Frontal cortex (tissue), 3 donors: ENCODE measurements at regions not wholly inside any gene's neighbourhood (a gene's known extent, or its start where the extent isn't known, plus 50 kb on each side); places are given as distances from the start of the nearest gene placed in this dataset.
"Not testable (repeated sequence)": the region's sequence is repeated elsewhere in the genome, so short reads cannot be mapped to it uniquely, and the experiment has no call there.

Source experiments
- DNase-seq, 2 donors: peaks; one replicate each; pipeline ENCODE4 v3.0.0; 2012; ENCODE audit warnings: low spot score in 2 of 2
- FAIRE-seq: peaks from 2 replicates; lab custom pipeline; 2012; peaks lifted over from hg19 to GRCh38; lab: Jason Lieb, UNC
- donor health status: control.
- donor health status: control.
- donor health status: control.

DNA sequence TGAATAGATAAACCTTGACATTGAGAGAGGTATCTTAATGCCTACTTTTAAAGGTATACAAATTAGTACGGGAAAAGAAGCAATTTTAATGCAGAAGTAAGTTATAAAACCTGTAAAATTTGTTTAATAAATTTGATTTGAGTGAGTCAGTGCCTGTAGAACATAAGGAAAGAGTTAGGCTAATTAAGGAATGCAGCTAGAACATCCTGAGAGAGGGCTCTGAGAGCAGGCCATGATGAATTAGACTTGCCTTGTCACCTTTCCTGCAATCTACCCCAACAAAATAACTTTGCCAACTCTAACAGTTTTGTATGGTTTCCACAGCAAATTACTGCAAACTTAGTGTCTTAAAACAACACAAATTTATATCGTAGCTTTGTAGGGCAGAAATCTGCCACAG lies 700.8 kb downstream of the RFPL4B start:
- DNase-seq = no peak
- no peak for FAIRE-seq

DNA sequence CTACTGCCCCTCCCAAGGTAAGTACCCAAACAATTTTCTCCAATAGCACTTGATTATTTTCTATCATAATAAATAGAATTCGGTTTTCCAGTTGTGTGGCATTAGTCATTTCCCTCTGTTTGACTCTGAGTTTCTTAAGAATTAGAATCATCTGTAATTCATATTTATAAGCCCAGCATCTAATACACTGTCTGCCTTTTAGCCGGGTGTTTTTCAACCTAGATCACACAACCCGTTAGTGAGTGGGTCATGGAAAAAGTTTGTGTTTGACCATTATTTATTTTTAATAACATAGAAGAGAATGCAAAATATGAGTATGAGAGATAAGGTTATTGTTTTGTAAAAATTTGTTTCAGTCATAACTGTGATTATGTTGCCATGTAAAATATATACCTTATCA lies 701.6 kb downstream of the RFPL4B start:
- no peak for FAIRE-seq
- no peak for DNase-seq

DNA sequence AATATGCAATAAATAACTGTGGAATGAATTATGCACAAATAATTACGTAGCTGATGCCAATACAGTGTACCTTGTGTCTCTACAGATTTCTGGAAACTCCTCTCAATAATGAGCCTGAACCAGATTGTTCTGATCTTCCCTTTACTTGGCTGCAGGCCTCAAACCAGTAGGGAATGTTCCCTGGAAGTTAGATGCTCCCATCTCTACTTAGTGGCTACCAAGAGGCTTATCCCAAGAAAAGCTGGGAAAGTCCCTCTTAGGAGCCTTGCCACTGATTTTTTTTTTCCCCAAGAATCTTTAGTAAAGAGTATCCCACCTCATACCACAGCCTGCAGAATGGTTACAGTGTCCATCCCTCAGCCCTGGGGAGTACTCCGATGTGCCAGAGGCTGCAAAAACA lies 702.1 kb downstream of the RFPL4B start:
- DNase-seq (no peak), FAIRE-seq (no peak)

DNA sequence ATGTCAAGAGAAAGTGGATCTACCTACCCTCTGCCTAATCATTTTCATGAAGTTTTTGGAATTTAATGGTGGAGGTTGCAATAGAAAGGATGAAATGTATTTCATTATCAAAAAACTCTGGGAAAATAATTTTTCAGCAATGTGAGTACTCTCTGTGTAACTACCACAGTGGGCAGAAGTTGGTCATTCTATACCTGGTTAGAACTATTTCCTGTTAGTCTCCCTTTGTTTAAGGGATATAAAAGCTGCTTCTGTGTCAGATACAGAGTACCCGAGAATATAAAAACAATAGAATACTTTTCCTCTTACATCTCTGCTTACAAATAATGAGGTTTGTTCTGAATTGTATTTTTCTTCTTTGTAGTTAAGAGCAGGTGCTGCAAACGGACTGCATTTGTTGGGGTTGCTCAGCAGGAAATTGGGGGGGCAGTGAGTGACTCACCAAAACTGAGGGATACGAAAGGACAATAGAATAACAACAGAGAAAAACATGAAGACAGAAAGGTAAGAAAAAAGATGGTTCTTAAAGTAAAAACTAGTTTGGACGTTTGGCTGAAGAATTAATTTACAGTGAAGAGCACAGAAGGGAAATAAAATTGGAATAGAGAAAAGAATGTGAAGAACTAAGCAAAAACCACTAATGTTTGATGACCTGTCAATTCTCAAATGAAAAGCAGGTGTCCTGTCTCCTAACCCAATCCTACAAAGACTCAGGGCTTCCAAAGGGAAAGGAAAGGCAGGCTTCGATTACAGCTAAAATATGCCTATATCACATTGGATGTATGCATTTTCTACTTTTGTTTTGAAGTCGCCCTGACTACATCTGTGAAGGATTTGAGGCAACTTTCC lies 703.1 kb downstream of the RFPL4B start:
- FAIRE-seq (no peak), DNase-seq (no peak)

DNA sequence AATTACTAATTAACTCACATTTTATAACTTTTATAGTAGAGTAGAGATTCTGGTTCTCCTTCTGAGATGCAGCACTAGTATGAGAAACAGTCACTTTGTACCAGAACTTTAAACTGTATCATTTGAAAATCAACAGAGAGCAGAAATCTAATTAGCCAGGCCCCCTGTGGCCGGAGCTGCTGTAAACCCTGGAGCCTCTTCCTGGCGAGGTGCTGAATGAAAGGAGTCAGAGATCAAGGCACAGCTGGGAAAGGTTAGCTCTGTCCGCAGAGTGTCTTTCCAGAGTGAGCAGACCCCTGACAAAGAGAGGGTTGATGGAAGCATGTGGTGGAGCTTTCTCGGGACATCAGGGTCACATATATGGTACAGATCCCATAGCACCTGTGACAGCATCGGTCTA lies 703.8 kb downstream of the RFPL4B start:
- FAIRE-seq (no peak), DNase-seq (no peak)

DNA sequence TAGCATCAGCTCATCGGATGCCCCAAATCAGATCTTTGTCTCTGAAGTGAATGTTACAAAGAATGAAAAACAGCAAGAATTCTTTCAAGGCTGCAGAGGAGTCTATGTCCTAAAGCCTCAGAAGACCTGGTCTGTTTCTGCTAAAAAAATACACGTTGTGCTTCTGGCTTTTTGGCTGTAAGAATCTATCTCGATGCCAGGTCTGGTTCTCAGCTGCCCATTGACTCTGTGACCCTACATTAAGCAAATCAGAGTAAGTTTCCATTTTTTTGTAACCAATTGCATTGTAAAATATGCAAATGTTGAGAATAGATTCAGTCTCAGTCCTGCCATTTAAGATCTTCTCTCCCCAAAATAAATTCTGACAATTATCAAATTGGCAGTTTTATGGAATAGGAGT lies 705.4 kb downstream of the RFPL4B start:
- no peak for FAIRE-seq
- DNase-seq = no peak

DNA sequence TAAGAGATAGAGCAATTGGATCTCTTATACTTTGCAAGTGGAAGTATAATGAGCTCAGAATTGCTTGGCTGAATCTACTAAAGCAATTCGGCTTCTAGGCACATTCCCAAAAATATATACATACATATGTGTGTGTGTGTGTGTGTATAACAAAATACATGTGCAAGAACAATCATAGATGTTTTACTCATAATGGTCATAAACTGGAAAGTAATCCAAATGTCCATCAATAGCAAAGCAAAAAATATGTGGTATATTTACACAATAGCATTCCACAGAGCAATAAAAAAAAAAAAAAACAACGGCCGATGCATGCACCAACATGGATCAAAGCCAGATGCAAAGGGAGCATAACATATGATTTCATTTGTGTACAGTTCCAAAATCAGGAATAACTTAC lies 707.9 kb downstream of the RFPL4B start:
- DNase-seq (no peak), FAIRE-seq (no peak)

DNA sequence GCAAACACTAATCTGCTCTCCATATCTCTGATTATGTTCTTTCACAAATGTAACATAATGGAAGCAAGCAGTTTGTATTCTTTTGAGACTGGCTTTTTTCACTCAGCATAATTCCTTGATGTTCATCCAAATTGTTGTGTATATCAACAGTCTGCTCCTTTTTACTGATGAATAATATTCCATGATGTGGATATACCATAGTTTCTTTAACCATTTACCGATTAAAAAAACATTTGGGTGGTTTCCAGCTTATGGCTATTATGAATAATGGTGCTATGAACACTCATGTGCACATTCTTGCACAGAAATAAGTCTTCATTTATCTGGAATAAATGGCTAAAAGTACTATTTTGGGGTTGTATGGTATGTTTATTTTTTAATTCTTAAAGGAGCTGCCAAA lies 708.9 kb downstream of the RFPL4B start:
- DNase-seq (no peak), FAIRE-seq (no peak)

DNA sequence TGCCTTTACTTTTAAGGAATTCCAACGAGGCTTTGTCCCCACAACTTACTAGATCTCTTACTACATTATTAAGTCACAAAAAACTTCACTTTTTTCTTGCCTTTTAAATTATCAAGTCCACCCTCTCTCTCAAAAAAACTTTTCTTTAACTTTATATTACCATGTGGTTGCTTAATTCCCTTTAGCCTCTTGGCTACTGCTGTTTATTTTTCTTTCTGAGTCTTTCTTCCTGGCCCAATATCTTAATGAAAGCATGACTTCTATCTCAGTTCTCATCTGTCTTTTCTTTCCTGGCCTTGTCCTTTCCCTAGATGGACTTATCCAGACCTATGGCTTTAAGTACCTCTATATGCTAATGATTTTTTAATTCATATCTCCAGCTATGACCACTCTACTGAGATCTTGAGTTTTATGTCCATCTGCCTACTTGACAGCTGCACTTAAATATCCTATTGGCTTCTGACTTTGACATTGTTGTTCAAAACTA lies 710.5 kb downstream of the RFPL4B start:
- FAIRE-seq = no peak

DNA sequence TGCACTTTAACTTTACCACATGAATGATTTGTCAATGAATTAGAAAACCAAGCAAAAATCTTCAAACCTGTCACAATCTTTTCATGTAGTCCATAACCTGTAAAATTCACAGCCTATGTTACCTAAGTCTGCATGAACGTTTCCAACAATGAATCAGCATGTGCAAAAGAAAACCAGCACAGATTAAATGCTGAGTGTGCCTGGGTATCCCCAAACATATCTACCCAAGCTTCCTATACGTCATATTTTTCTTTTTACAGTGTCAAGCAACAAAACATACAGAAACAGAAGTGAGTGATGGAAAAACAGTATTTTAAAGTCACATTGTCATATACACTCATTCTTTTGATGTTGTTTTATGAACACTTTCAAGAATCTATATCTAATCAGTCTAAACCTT lies 713.5 kb downstream of the RFPL4B start:
- no peak for DNase-seq
- no peak for FAIRE-seq

More for the DNA sequence above, 710.5 kb downstream of the RFPL4B start:
- DNase-seq = no peak

DNA sequence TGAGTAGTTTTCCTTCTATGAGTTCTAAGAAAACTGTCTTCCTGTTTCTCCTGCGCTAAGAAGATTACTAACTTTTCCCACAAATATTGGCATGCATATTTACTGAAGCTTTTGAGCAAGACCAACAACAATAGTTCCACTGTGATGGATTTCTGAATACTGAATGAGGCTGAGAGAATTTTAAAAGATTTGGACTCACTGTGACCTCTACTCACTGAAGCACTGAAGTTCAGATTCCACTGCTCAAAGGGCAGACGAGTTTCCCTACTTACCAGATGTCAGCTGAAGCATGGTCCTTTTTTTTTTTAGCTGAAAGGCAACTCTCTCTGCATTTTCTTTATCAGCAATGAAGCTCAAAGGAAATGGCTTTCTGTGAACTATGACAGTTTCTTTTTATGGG lies 718.5 kb downstream of the RFPL4B start:
- FAIRE-seq (no peak), DNase-seq (no peak)

DNA sequence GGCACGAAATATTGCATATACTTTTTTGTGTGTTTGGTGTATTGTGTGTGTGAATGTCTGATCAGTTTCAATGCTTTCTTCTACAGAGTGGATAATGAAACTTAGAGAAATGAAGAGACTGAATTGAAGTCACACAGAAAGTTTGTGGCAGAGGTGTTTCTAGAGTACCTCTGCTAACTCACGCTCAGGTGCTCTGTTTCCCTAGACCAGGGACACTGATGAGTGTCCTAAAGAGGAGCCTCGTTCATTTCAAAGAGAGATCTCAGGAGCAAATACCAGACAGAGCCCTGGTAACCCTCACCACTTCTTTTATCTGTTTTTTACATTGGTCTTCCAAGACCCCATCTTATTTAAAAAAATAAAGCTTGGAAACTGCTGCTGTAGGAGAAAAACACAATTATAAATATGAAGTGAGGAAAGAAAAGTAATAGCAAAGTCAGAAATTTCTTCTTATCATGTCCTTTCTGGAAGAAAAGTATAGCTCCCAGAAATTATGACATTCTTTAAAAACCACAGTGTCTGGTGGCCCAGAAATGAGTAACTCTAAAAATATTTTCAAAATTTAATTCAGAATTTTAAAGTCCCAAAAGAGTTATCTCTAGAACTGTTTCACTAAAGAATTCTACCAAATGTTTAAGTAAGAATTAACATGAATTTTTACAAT lies 720.6 kb downstream of the RFPL4B start:
- no peak for DNase-seq
- FAIRE-seq = peak; percentile 19

DNA sequence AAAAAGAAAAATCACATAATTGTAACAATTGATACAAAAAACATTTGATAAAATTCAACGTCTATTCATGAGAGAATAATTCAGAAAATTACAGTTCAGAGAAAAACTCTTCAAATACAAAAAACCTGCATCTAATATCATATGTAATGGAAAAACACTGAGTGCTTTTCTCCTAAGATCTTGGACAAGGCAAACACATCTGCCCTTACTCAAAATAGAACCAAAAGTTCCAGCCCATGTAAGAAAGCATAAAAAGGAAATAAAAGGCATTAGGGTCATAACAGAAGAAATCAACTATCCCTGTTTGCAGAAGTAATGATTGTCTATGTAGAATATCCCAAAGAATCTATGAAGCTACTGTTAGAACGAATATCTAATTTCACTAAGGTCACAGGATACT lies 721.4 kb downstream of the RFPL4B start:
- no peak for DNase-seq
- FAIRE-seq = no peak

DNA sequence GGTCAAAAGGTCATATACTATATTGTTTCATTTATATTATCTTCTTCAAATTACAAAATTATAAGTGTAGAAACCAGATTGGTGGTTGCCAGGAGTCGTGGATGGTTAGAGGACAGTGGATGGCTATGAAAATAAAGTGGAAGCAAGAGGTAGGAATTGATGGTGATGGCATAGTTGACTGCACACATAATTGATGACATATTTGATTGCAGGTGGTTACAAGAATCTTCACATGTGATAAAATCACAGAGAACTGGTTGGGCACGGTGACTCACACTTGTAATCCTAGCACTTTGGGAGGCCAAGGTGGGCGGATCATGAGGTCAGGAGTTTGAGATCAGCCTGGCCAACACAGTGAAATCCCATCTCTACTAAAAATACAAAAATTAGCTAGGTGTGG lies 723.6 kb downstream of the RFPL4B start:
- not testable (repeated sequence) for DNase-seq, FAIRE-seq

DNA sequence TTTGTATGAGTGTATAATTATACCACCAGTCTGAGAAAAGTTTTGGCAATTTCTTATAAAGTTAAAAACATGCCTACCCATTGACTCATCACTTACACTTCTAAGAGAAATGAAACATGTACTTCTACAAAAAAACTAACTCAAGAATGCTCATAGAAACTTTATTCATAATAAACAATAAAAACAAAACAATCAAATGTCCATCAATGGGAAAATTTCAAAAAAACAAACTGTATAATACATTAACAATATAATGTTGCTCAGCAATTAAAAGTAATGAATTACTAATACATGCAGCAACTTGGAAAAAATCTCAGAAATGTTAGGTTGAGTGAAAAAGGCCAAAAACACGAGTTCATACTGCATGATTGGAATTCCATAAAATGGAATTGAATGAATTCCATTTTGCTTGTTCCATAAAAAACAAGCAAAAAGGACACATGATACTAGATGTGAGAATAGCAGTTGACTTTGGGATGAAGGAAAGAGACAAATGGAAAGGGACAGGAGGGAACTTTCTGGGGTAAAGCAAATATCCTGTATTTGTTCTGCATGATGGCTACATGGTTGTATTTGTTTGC lies 726.6 kb downstream of the RFPL4B start:
- DNase-seq = no peak

DNA sequence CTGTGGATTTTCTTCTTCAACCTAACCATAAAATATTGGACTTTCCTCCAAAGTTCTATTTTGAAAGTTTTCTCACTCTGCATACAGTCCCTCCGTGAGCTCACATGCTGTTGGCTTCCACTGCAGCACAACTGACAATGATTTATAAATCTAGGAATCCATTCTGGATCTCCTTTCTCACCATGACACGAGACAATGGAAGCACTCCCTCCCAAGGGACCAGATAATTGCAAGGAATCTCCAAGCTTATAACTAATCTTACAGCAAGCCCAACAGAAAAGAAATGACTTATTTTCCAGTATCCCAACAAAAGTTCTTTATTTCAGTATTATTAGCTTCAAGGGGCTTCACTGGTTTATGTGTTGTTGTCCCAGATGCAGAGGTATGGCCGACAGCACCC lies 729.0 kb downstream of the RFPL4B start:
- FAIRE-seq (no peak), DNase-seq (no peak)

More for the DNA sequence above, 726.6 kb downstream of the RFPL4B start:
- peak; percentile 61 for FAIRE-seq

DNA sequence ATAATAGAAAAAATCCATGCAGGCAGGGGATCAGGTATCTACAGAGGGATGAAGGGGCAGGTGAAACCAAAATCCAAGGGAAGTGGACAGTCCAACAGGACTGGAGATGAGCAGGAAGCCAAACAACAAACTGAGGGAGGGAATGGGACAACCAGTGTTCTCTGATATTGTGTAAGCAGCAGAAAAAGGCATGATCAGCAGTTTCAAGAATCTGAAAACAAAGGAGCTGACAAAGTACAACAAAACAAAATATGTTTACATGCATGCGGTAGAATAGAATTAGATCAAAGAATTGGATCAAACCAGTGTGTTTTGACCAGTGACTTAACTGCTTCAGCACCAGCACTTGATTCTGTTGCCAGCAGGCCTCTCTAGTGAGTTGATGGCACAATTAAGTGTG lies 729.7 kb downstream of the RFPL4B start:
- FAIRE-seq = no peak
- DNase-seq = no peak

DNA sequence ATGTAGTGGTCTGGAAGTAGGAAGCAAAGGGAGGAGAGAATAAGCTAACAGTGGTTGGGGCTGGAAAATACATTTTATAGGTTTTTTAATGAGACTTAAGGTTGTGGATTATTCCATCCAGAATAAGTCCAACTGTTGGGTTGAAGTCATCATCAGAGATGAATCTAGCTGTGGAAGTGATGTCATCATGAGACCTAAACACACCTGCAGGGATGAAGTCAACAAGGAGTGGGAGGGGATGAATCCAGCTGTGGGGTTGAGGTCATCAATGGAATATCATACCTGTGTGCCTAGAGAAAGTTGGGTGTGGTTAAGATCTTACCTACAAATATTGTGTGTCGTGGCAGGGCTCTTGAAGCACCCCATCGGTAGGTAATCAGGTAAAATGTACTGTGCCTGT lies 730.7 kb downstream of the RFPL4B start:
- FAIRE-seq (no peak), DNase-seq (no peak)

DNA sequence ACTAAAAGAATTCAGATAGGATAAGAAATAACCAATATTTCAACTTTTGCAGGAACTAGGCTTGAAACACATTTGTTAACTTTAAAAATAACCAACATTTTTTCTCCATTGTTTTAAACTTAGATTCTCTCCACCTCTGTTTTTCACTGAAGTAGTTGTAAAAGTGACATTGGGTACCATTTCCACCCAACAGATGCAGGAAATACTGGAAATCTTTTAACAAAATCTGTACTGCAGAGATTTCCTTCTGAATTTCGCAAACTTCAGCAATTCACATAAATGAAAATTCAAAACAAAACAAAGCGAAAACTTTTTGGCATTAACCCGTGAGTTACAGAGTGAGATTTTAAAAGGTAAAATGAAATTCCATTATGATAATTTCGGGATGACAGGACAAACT lies 731.7 kb downstream of the RFPL4B start:
- no peak for DNase-seq

DNA sequence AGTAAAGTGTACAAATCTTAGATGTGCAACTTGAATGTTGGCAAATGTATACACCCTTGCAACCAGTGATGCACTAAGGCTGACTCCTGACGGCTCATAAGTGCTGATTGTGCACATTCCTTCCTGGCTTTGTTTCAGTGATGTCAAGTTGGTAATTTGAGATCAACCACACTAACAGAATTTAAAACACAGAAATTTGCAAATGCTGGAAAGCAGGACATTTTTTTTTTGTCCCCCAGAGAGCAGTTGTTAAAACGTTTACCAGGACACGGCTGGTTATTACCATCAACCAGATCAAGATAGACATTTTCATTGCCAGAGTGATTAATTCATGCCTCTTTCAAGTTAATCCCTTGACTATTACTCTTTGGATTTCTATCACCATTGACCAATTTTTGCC lies 735.6 kb downstream of the RFPL4B start:
- FAIRE-seq = no peak
- no peak for DNase-seq

More for the DNA sequence above, 731.7 kb downstream of the RFPL4B start:
- no peak for FAIRE-seq

DNA sequence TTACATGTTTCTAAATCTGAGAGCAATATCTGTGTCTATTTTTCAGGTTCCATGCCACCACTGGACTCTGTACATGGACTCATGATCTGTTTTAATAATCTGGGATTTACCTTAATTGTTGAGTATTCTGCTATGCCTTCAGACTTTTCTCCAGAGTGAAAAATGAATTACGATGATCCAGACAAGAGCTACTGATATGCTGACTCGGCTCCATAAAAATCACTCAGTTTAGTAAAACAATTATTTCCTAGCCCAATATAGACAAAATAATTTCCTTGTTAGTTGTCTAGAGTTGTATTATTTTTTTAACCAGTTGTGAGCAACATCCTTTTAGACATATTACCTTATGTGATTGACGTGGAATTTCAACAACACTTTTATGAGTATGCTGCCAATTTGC lies 736.8 kb downstream of the RFPL4B start:
- FAIRE-seq = no peak
- DNase-seq = no peak
